ENCODE measurements at regions not wholly inside any gene's neighbourhood (a gene's known extent, or its start where the extent isn't known, plus 50 kb on each side); places are given as distances from the start of the nearest gene placed in this dataset.

DNA sequence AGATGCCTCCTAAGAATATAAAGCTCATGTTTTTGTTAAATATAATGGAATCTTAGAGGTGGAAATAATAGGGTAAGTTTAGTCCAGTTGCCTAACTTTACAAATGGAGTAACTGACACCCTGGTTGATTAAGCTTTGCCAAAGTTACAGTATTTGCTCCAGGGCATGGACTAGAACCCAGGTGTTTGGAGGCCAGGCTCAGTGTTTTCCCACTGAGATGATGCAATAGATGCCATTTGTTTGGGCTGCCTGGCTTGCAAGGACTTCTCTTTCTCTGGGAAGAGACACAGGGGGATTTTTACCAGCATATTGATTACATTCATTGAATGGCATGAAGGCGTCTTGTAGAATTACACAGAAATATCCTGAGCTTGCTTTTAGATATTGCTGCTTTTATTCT lies 397.8 kb downstream of the SLC4A3 start:
- TF ChIP-seq, protein P1, sequence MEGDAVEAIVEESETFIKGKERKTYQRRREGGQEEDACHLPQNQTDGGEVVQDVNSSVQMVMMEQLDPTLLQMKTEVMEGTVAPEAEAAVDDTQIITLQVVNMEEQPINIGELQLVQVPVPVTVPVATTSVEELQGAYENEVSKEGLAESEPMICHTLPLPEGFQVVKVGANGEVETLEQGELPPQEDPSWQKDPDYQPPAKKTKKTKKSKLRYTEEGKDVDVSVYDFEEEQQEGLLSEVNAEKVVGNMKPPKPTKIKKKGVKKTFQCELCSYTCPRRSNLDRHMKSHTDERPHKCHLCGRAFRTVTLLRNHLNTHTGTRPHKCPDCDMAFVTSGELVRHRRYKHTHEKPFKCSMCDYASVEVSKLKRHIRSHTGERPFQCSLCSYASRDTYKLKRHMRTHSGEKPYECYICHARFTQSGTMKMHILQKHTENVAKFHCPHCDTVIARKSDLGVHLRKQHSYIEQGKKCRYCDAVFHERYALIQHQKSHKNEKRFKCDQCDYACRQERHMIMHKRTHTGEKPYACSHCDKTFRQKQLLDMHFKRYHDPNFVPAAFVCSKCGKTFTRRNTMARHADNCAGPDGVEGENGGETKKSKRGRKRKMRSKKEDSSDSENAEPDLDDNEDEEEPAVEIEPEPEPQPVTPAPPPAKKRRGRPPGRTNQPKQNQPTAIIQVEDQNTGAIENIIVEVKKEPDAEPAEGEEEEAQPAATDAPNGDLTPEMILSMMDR (IDR thresholded peaks at IDR 0.05; ENCODE audit: borderline replicate concordance, extremely low read depth, insufficient read depth): no peak
- no peak overlapping the region for H3K27ac ChIP-seq (ENCODE audit: low read depth in 2 of 2, low read length in 2 of 2)
- FAIRE-seq (no peak), DNase-seq (no peak)
- H3K9me3 ChIP-seq (ENCODE audit: control insufficient read depth in 2 of 3, insufficient read depth in 1 of 3, low read length in 3 of 3): no peaks in the 10 kb centered on the region
- no peak overlapping the region for H3K4me3 ChIP-seq (ENCODE audit: low read length in 3 of 3)
- no peaks in the 10 kb centered on the region for H3K36me3 ChIP-seq (ENCODE audit: control insufficient read depth in 2 of 3, insufficient read depth in 3 of 3, low read length in 3 of 3)
- H3K9ac ChIP-seq (ENCODE audit: low read length in 3 of 3): no peak overlapping the region
- no peaks in the 10 kb centered on the region for H3K4me1 ChIP-seq (ENCODE audit: control insufficient read depth in 2 of 3, insufficient read depth in 2 of 3, low read depth in 1 of 3, low read length in 3 of 3)
- H3K27me3 ChIP-seq (ENCODE audit: control insufficient read depth, insufficient read depth, low read length): no peaks in the 10 kb centered on the region
- intact Hi-C loops (cut with DNase I): no loop called here

DNA sequence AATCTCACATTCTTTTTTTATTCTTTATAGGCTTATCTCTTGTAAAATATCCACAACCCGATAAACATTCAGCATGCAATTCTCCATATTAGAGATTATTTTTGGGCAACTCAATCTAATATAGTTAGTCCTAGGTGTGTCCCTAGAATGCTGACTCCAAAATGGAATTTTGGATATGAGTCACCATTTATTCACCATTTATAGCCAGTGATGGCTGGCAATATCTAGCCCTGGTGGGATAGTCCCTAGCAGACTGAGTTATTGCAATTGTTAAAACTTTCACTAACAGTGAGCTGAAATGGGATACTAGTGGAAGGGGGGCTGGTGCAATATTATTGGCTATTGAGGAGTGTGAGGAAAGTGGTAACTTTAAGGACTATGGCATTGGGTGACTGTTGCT lies 401.6 kb downstream of the SLC4A3 start:
- no peaks in the 10 kb centered on the region for H3K4me1 ChIP-seq (ENCODE audit: control insufficient read depth in 2 of 3, insufficient read depth in 2 of 3, low read depth in 1 of 3, low read length in 3 of 3)
- TF ChIP-seq, protein P1 (IDR thresholded peaks at IDR 0.05; ENCODE audit: borderline replicate concordance, extremely low read depth, insufficient read depth): no peak
- H3K4me3 ChIP-seq (ENCODE audit: low read length in 3 of 3): no peak overlapping the region
- H3K9me3 ChIP-seq (ENCODE audit: control insufficient read depth in 2 of 3, insufficient read depth in 1 of 3, low read length in 3 of 3): no peaks in the 10 kb centered on the region
- no peak overlapping the region for H3K27ac ChIP-seq (ENCODE audit: low read depth in 2 of 2, low read length in 2 of 2)
- H3K36me3 ChIP-seq (ENCODE audit: control insufficient read depth in 2 of 3, insufficient read depth in 3 of 3, low read length in 3 of 3): no peaks in the 10 kb centered on the region
- FAIRE-seq (no peak), DNase-seq (no peak)
- H3K9ac ChIP-seq (ENCODE audit: low read length in 3 of 3): no peak overlapping the region
- intact Hi-C loops (cut with DNase I): no loop called here
- H3K27me3 ChIP-seq (ENCODE audit: control insufficient read depth, insufficient read depth, low read length): no peaks in the 10 kb centered on the region

DNA sequence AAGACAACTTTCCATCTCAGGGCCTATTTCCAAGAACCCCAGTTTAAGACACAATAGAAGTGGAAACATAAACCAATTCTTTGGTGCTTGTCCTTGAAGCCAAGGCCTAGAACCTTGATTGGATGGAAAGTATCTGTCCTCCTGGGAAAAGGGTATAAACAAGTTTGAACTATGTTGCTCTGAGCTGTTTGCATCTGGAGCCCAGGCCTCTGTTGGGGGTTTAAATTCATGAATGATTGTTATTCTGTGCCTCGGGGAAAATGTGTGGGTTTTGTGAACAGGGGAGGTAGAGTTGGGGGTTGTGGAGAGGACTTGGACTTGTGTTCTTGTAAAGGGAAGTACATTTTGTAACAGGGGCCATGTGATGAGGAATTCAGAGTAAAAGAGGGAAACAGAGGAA lies 406.1 kb downstream of the SLC4A3 start:
- TF ChIP-seq, protein P1 (IDR thresholded peaks at IDR 0.05; ENCODE audit: borderline replicate concordance, extremely low read depth, insufficient read depth): no peak
- no peaks in the 10 kb centered on the region for H3K36me3 ChIP-seq (ENCODE audit: control insufficient read depth in 2 of 3, insufficient read depth in 3 of 3, low read length in 3 of 3)
- FAIRE-seq (no peak), DNase-seq (no peak)
- no peak overlapping the region for H3K9ac ChIP-seq (ENCODE audit: low read length in 3 of 3)
- H3K27me3 ChIP-seq (ENCODE audit: control insufficient read depth, insufficient read depth, low read length): no peaks in the 10 kb centered on the region
- no peak overlapping the region for H3K4me3 ChIP-seq (ENCODE audit: low read length in 3 of 3)
- H3K4me1 ChIP-seq (ENCODE audit: control insufficient read depth in 2 of 3, insufficient read depth in 2 of 3, low read depth in 1 of 3, low read length in 3 of 3): no peaks in the 10 kb centered on the region
- intact Hi-C loops (cut with DNase I): no loop called here
- H3K9me3 ChIP-seq (ENCODE audit: control insufficient read depth in 2 of 3, insufficient read depth in 1 of 3, low read length in 3 of 3): no peaks in the 10 kb centered on the region
- H3K27ac ChIP-seq (ENCODE audit: low read depth in 2 of 2, low read length in 2 of 2): no peak overlapping the region

DNA sequence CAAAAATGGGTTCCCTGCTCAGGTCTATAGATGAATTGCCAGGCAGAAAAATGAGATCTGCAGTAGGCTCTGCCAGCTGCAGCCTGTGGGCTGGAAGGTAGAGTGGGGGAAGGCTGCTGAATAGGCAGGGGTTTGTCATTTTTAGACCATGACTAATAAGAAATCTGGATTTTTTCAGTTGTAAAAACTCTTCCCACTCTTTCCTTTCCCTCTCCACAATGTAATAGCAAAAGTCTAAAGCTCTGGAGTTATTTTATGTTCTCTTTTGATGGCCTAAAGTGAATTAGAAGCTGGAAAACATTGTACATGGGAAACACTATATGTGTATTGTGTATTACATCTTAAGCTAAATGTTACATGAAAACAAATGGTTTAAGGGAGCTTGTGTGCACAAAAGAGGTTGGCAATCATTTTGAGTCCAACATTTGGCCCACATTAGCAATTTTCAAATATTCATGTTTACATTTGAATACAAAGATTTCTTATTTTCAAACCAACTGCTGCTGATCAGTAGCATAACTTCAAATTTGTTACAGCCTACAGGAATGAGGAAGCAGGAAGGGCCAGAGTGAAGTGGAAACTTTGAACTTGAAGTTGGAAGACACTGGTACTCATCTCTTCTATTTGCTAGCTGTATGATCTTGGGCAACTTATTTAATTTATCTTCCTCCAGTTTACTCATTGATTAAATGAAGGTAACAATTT lies 407.1 kb downstream of the SLC4A3 start:
- FAIRE-seq: no peak
- no peaks in the 10 kb centered on the region for H3K27me3 ChIP-seq (ENCODE audit: control insufficient read depth, insufficient read depth, low read length)
- H3K9ac ChIP-seq (ENCODE audit: low read length in 3 of 3): no peak overlapping the region
- no peak overlapping the region for H3K4me3 ChIP-seq (ENCODE audit: low read length in 3 of 3)
- no peaks in the 10 kb centered on the region for H3K9me3 ChIP-seq (ENCODE audit: control insufficient read depth in 2 of 3, insufficient read depth in 1 of 3, low read length in 3 of 3)
- TF ChIP-seq, protein P1 (IDR thresholded peaks at IDR 0.05; ENCODE audit: borderline replicate concordance, extremely low read depth, insufficient read depth): no peak
- no peak overlapping the region for H3K27ac ChIP-seq (ENCODE audit: low read depth in 2 of 2, low read length in 2 of 2)
- intact Hi-C loops (cut with DNase I): no loop called here
- no peaks in the 10 kb centered on the region for H3K4me1 ChIP-seq (ENCODE audit: control insufficient read depth in 2 of 3, insufficient read depth in 2 of 3, low read depth in 1 of 3, low read length in 3 of 3)
- no peak for DNase-seq
- no peaks in the 10 kb centered on the region for H3K36me3 ChIP-seq (ENCODE audit: control insufficient read depth in 2 of 3, insufficient read depth in 3 of 3, low read length in 3 of 3)

Measured in kidney (tissue), 13 donors.